Left lung (tissue), 4 donors: ENCODE measurements at regions not wholly inside any gene's neighbourhood (a gene's known extent, or its start where the extent isn't known, plus 50 kb on each side); places are given as distances from the start of the nearest gene placed in this dataset.

Source experiments
- ATAC-seq: fragments of 200-7000 bp; cut with Tn5 transposase; one replicate; pipeline ENCODE4 v1.9.1; 2020; ENCODE audit warnings: moderate library complexity
- DNase-seq, 4 donors: peaks; one replicate each; pipeline ENCODE4 v3.0.0-alpha.2; 2013 to 2020
- H3K27ac ChIP-seq, 2 donors: fragments of 200-600 bp; sonication (generic) in 1 of 2; one replicate each; pipeline versions ENCODE4 v1.5.0 to v1.8.0; 2020 to 2021
- H3K27me3 ChIP-seq, 2 donors: fragments of 200-600 bp; sonication (generic) in 1 of 2; one replicate each; pipeline versions ENCODE4 v1.5.0 to v1.8.0; 2020 to 2021
- H3K36me3 ChIP-seq, 2 donors: fragments of 200-600 bp; sonication (generic) in 1 of 2; one replicate each; pipeline versions ENCODE4 v1.5.0 to v1.8.0; 2020 to 2021
- H3K4me1 ChIP-seq, 2 donors: fragments of 200-600 bp; one replicate each; pipeline ENCODE4 v1.8.0; 2021
- H3K4me3 ChIP-seq, 2 donors: fragments of 200-600 bp; sonication (generic) in 1 of 2; one replicate each; pipeline versions ENCODE4 v1.5.0 to v1.8.0; 2020 to 2021; ENCODE audit warnings: mild to moderate bottlenecking in 1 of 2
- H3K9me3 ChIP-seq, 2 donors: fragments of 200-600 bp; sonication (generic) in 1 of 2; one replicate each; pipeline versions ENCODE4 v1.5.0 to v1.8.0; 2020 to 2021
- CTCF ChIP-seq, 2 donors: fragments of 200-600 bp; sonication (generic) in 1 of 2; IDR thresholded peaks; one replicate each; pipeline versions ENCODE4 v1.5.0 to v1.8.0; 2021; ENCODE audit warnings: antibody characterized with exemption in 2 of 2
- intact Hi-C, 2 donors: fragments of 100-400 bp; cut with DNase I; formaldehyde crosslinking; loops; one replicate each; pipeline versions ENCODE4 v1.11.2 to v1.14.2; 2022
- donor health status: DM: no; HTN: yes; CAD: no.
- donor health status: DM: no; HTN: no; CAD: no.

GRCh38 chr5:101393795-101394450 is 490.8 kb upstream of the ST8SIA4 start:
- H3K9me3 ChIP-seq: no peaks in the 10 kb centered on the region
- no peaks in the 10 kb centered on the region for H3K4me1 ChIP-seq
- H3K27me3 ChIP-seq: no peaks in the 10 kb centered on the region
- H3K27ac ChIP-seq: no peak overlapping the region
- H3K4me3 ChIP-seq: no peak overlapping the region
- ATAC-seq: no peak
- TF ChIP-seq CTCF (IDR thresholded peaks at IDR 0.05): no peak
- no peak for DNase-seq
- H3K36me3 ChIP-seq: no peaks in the 10 kb centered on the region
- intact Hi-C loops: no loop called here

- intact Hi-C loops: no loop called here
- H3K4me1 ChIP-seq: no peaks in the 10 kb centered on the region
- no peaks in the 10 kb centered on the region for H3K9me3 ChIP-seq
- H3K4me3 ChIP-seq: no peak overlapping the region
- no peaks in the 10 kb centered on the region for H3K27me3 ChIP-seq
- H3K36me3 ChIP-seq: no peaks in the 10 kb centered on the region
- TF ChIP-seq CTCF (IDR thresholded peaks at IDR 0.05): peak; percentile 17 to 51
- ATAC-seq (peak; percentile 73), DNase-seq (peak in 2 of 4 donors; percentile 53 to 61)
- no peak overlapping the region for H3K27ac ChIP-seq
These were observed 487.2 kb upstream of the ST8SIA4 start for GRCh38 chr5:101390151-101390908.

GRCh38 chr5:101385276-101385675 is 482.2 kb upstream of the ST8SIA4 start:
- DNase-seq (no peak), ATAC-seq (no peak)
- intact Hi-C loops: no loop called here

GRCh38 chr5:101370181-101370580 is 467.1 kb upstream of the ST8SIA4 start:
- no peak for ATAC-seq
- Histone ChIP-seq H3K9me3 (no peaks in the 10 kb centered on the region), H3K27me3 (no peaks in the 10 kb centered on the region), H3K4me3 (no peak overlapping the region), H3K4me1 (no peaks in the 10 kb centered on the region), H3K27ac (no peak overlapping the region), H3K36me3 (no peaks in the 10 kb centered on the region)
- TF ChIP-seq CTCF (IDR thresholded peaks at IDR 0.05): no peak
- DNase-seq: no peak
- intact Hi-C loops: no loop called here

More at GRCh38 chr5:101385276-101385675, 482.2 kb upstream of the ST8SIA4 start:
- H3K4me1 ChIP-seq: no peaks in the 10 kb centered on the region
- H3K4me3 ChIP-seq: no peak overlapping the region
- no peak for TF ChIP-seq CTCF (IDR thresholded peaks at IDR 0.05)
- no peaks in the 10 kb centered on the region for H3K9me3 ChIP-seq
- no peaks in the 10 kb centered on the region for H3K36me3 ChIP-seq
- H3K27me3 ChIP-seq: no peaks in the 10 kb centered on the region
- H3K27ac ChIP-seq: no peak overlapping the region

- Histone ChIP-seq H3K36me3 (no peaks in the 10 kb centered on the region), H3K27me3 (no peaks in the 10 kb centered on the region), H3K4me1 (no peaks in the 10 kb centered on the region), H3K27ac (no peak overlapping the region), H3K9me3 (no peaks in the 10 kb centered on the region), H3K4me3 (no peak overlapping the region)
- DNase-seq (no peak), ATAC-seq (no peak)
- no peak for TF ChIP-seq CTCF (IDR thresholded peaks at IDR 0.05)
- intact Hi-C loops: no loop called here
These were observed 461.4 kb upstream of the ST8SIA4 start for GRCh38 chr5:101364469-101364868.
